ENCODE measurements at regions not wholly inside any gene's neighbourhood (a gene's known extent, or its start where the extent isn't known, plus 50 kb on each side); places are given as distances from the start of the nearest gene placed in this dataset.

DNA sequence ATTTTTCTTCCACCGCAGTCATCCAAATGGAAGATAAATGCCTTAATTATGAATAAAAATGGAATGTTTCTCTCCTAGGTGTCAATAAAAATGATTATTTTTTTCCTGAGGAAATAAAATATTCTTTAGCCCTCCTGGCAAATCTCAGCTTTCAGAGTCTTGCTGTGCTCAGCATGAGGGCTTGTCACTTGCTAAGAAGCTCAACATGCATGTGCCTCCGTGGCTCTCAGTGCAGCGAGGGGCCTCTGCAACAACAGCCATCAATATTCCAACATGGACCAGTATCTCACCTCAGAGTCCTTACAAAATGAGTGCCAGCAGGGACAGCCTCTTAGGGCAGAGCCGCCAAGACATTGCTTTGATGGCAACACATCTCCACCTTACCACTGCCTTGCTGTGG, 159.5 kb upstream of the TMPO start:
- no peak for DNase-seq

DNA sequence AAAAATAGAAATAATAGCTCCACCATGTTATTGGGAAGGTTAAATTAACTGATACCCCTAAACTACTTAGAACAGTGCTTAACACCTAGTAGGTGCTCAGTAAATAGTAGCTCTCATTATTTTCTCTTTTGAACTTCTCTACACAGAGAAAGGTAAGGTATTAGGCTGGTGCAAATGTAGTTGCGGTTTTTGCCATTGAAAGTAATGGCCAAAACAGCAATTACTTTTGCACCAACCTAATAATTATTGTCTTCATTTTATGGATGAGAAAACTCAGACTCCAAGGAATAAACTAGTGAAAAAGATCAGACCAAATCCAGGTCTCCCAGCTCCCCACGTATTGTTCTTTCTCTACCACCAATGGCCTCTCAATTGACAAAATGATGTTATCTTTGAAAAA, 157.2 kb upstream of the TMPO start:
- no peak for DNase-seq

DNA sequence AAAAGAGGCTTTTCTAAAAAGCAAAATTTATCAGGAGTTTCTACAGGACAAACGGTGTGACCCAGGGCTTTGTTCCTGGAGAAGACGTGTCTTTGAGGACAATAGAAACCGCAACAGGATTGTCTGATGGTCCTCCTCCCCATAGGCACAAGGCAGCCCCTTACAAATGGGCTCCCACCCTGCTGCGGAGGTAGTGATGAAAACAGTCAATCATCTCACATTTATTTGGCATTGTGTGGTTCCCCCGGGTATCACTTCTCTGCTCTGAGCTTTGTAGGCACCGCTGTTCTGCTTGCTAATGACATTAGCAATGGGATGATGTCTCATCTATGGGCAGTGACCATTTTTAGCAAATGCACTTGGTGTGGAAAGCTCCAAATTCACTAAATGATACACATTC, 155.5 kb upstream of the TMPO start:
- DNase-seq = no peak

GRCh38 chr12:98360401-98360800, 155.0 kb upstream of the TMPO start:
- DNase-seq = no peak

- DNase-seq = no peak
These were observed 145.8 kb upstream of the TMPO start for GRCh38 chr12:98369581-98369980.

- no peak for DNase-seq
These were observed 144.4 kb upstream of the TMPO start for GRCh38 chr12:98370976-98371375.

GRCh38 chr12:98371419-98371818, 144.0 kb upstream of the TMPO start:
- peak; percentile 30 for DNase-seq

DNA sequence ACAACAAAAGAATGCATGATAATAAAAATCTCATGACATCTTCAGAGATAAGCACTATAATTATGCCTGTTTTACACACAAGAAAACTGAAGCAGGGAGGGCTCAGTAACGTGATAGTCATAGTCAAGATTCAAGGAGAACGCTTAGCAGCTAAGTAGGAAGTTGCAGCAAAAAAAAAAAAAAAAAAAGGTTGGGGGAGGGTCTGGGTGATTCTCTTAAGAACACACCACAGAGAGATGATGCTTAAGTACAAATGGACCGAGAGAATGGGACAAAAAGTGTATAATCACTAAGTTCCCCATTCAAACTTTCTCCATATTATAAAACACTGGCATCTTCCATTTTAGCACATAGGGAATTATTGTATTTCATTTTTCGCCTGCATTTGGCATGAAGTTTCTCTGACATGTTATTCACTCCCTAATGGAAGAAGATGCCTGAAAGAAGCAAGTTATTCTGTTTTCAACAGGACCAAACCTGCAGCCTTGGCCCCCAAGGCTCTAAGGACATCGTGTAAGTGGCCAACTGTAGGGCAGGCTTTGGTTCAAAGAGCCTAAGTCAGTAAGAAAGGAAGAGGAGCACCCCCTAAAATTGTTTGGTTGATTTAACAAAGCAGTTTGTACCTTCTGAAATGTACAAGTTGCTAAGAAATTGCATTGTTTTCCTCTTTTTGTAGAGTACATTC, 142.9 kb upstream of the TMPO start:
- no peak for DNase-seq

- peak; percentile 82 for DNase-seq
These were observed 142.3 kb upstream of the TMPO start for GRCh38 chr12:98373025-98373554.

DNA sequence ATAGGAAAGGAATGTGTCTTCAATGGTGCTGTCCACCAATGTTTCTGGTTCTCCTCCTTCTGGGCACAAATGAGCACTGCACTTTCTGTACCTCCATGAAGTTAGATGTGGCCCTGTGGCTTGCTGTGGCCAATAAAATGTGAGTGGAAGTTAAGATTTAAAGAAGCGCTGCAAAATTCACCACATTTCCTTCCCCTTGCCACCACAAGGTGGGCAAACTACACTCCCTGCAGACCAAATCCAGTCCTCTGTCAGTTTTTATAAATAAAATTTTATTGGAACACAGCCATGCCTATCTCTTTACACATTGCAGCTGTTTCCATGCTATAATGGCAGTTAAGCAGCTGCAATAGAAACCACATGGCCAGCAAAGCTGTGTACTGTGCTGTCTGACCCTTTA, 141.4 kb upstream of the TMPO start:
- DNase-seq = peak; percentile 18

- no peak for DNase-seq
These were observed 136.3 kb upstream of the TMPO start for GRCh38 chr12:98379106-98379505.

GRCh38 chr12:98385641-98386040, 129.7 kb upstream of the TMPO start:
- no peak for DNase-seq

- DNase-seq = no peak
These were observed 127.9 kb upstream of the TMPO start for GRCh38 chr12:98387444-98387843.

DNA sequence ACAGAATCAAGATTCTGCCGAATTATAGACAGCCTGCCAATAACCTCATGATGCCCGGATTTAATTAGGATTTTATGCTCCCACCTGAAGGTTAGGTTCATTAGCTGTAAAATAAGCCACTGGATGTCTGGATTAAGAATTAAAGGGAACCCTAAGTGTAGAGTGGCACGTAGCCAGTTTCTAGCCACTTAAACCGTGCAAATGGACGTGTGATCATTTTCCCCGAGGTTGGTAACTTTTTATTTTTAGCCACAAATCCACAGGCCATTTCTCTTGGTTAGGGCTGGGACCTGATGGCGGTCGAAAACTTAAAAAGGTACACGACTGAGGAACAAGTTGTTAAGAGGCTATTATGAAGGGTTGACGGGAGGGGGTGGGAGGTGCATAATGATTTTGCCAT, 127.3 kb upstream of the TMPO start:
- DNase-seq = no peak

- no peak for DNase-seq
These were observed 125.8 kb upstream of the TMPO start for GRCh38 chr12:98389593-98389992.

- peak; percentile 90 for DNase-seq
These were observed 117.9 kb upstream of the TMPO start for GRCh38 chr12:98397323-98398105.

DNA sequence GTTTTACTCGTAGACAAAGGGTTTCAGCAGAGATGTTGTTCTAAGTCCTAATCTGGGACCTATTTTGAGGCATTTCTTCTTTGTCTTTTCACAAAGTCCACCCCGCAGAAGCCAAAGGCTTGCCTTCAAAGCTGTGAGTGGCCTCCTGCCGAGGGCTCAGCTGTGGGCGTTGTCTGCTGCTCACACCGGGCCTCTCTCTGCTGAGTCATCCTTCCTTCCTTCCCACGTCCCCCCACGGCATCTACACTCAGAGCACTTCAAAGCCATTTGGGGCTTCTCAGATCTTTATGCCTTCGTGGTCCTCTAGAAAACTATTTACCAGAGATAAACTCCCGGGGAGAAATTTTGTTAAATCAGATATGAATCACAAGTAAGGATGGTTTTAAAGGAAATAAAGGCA, 115.9 kb upstream of the TMPO start:
- peak; percentile 83 for DNase-seq

DNA sequence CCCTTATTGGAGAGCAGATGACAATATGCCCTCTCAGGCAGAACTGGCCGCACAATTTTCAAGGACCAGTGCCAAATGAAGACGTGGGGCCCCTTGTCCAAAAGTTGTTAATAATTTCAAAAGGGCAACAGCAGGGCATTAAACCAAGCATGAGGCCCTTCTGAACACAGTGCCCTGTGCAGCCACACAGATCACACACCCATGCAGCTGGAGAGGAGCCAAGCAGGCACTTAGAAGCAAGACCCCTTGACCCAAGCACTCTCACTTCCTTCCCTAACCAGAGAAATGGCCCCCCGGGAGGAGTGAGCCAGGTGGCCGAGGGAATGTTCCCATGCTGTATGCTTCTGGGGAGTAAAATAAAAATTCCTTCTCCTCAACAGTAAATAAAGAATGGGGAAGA, 114.0 kb upstream of the TMPO start:
- DNase-seq = no peak

DNA sequence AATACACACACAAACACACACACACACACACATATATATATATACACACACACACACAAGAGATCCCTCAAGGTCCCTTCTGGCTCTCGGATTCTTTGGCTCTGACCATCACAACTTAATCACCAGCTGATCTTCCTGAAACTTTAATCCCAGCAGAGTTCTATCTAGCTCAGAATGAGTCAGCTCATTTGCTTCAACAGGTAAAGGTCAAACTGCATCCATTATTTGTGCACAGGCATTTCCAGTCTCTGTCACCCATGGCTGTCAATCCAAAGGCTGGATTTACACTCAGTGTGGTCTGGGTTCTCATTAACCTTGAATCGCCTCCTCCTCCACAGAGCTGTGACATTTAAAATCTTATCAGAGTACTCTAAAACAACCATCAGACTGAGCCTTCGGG, 113.3 kb upstream of the TMPO start:
- no peak for DNase-seq

DNA sequence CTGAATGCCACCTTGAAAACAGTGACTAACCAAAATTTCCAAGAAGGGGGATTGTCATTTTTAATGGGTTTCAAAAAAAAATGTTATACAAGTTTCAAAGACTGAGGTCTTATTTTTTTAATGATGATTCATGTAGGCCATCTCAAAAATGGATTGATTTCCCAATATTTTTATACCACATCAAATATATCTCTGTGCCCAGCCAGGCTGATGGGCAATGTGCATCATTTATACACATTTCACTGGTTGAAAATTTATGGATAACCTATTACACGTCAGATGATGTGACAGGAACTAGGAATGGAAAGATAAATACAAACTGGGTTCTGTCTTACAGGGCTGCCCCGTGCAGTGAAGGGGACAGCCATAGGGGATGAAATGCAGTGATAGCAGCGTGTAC, 112.7 kb upstream of the TMPO start:
- no peak for DNase-seq

GRCh38 chr12:98403385-98403784, 112.0 kb upstream of the TMPO start:
- DNase-seq = no peak

- no peak for DNase-seq
These were observed 111.5 kb upstream of the TMPO start for GRCh38 chr12:98403936-98404335.

DNA sequence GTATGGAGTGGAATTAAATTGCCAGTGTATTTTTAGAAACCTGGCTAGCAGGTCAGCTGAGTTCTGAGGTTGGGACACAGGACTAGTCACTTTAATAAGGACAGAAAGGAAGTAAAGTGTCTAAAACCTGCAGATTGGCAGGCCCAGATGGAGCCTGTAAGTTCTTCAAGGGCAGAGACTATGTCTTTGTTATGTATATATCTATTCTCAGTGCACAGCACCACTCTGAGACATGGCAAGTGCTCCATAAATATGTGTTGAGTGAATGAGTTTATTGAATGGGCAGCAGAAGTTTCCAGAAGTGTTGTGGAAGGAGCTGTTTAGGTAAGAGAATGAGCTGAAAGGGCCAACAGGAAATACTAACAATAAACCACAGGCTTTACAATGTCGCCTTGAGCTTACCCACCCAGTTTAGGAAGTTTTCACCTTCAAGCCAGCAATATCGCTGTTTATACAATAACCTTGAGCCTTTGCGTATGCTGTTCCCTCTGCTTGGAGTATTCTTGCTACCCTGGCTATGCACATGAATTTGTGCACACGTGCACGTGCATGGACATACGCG, 109.5 kb upstream of the TMPO start:
- no peak for DNase-seq

DNA sequence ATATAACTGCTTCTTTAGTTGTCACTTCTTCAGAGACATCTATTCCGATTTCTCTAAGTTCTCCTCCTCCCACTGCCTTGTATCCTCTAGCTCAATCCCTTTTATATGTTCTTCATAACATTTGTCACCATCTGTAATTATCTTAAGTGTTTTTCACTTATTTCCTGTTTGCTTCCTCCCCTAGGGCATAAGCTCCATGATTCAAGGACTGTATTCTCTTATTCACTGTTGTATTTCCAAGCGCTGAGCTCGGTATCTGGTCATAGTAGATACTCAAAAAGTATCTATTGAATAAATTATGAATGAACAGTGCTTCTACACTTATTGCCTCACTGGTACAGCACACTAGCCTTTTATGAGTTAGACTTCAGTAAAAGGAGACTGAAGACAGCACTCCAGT, 109.0 kb upstream of the TMPO start:
- no peak for DNase-seq

All from hematopoietic multipotent progenitor cell treated with erythropoietin and hydrocortisone succinate and interleukin-3 and kit ligand, for 6 days (in vitro differentiated cells).